Astrocyte (in vitro differentiated cells and primary cell): ENCODE measurements at regions not wholly inside any gene's neighbourhood (a gene's known extent, or its start where the extent isn't known, plus 50 kb on each side); places are given as distances from the start of the nearest gene placed in this dataset.
"Not testable (repeated sequence)": the region's sequence is repeated elsewhere in the genome, so short reads cannot be mapped to it uniquely, and the experiment has no call there.

Source experiments
- DNase-seq: peaks from one replicate; pipeline ENCODE4 v3.0.0-alpha.2; 2010; ENCODE audit warnings: low read depth
- FAIRE-seq: peaks from 2 replicates; lab custom pipeline; 2011; peaks lifted over from hg19 to GRCh38; lab: Jason Lieb, UNC
- H2AFZ ChIP-seq: 2 replicates; pipeline ENCODE4 v1.6.0; 2012; ENCODE audit warnings: low read depth, low read length, inconsistent platforms
- H3K27ac ChIP-seq: 2 replicates; pipeline ENCODE4 v1.5.1; 2011; ENCODE audit warnings: low read depth, low read length, inconsistent platforms
- H3K27me3 ChIP-seq: 2 replicates; pipeline ENCODE4 v1.6.0; 2011; ENCODE audit warnings: low read length, inconsistent platforms; ENCODE audit not compliant: insufficient read depth
- H3K36me3 ChIP-seq: 2 replicates; pipeline ENCODE4 v1.5.1; 2011; ENCODE audit warnings: low read length, inconsistent platforms; ENCODE audit not compliant: insufficient read depth
- H3K4me1 ChIP-seq: 2 replicates; pipeline ENCODE4 v1.5.1; 2011; ENCODE audit warnings: low read length, inconsistent platforms; ENCODE audit not compliant: insufficient read depth
- H3K4me2 ChIP-seq: 2 replicates; pipeline ENCODE4 v1.6.0; 2012; ENCODE audit warnings: low read length, inconsistent platforms
- H3K4me3 ChIP-seq: 2 replicates; pipeline ENCODE4 v1.5.1; 2011; ENCODE audit warnings: low read depth, mild to moderate bottlenecking, low read length, inconsistent platforms; ENCODE audit not compliant: insufficient read depth
- H3K79me2 ChIP-seq: 2 replicates; pipeline ENCODE4 v1.6.0; 2012; ENCODE audit warnings: mild to moderate bottlenecking, low read length, inconsistent platforms; ENCODE audit not compliant: insufficient read depth
- H3K9ac ChIP-seq: 2 replicates; pipeline ENCODE4 v1.6.0; 2012; ENCODE audit warnings: mild to moderate bottlenecking, low read length, inconsistent platforms
- H3K9me3 ChIP-seq: 2 replicates; pipeline ENCODE4 v1.5.1; 2012; ENCODE audit warnings: low read depth, mild to moderate bottlenecking, low read length, inconsistent platforms; ENCODE audit not compliant: insufficient read depth
- H4K20me1 ChIP-seq: 2 replicates; pipeline ENCODE4 v1.6.0; 2012; ENCODE audit warnings: low read length, inconsistent platforms; ENCODE audit not compliant: insufficient read depth
- H3K27ac Mint-ChIP-seq: one replicate; pipeline ENCODE4 v1.8.0; 2021; ENCODE audit warnings: mild to moderate bottlenecking, mixed read lengths; ENCODE audit not compliant: unreplicated experiment
- H3K27me3 Mint-ChIP-seq: one replicate; pipeline ENCODE4 v1.8.0; 2021; ENCODE audit warnings: low read depth, mixed read lengths; ENCODE audit not compliant: unreplicated experiment
- H3K36me3 Mint-ChIP-seq: one replicate; pipeline ENCODE4 v1.8.0; 2021; ENCODE audit warnings: low read depth, mixed read lengths; ENCODE audit not compliant: unreplicated experiment
- H3K4me1 Mint-ChIP-seq: one replicate; pipeline ENCODE4 v1.8.0; 2021; ENCODE audit warnings: low read depth, mixed read lengths; ENCODE audit not compliant: unreplicated experiment
- H3K4me3 Mint-ChIP-seq: one replicate; pipeline ENCODE4 v1.8.0; 2021; ENCODE audit warnings: mild to moderate bottlenecking, moderate library complexity, mixed read lengths; ENCODE audit not compliant: unreplicated experiment
- H3K9me3 Mint-ChIP-seq: one replicate; pipeline ENCODE4 v1.8.0; 2021; ENCODE audit warnings: mild to moderate bottlenecking, mixed read lengths; ENCODE audit not compliant: unreplicated experiment
- EZH2 ChIP-seq: IDR thresholded peaks from 2 replicates; pipeline ENCODE4 v1.6.1; 2012; ENCODE audit warnings: mild to moderate bottlenecking, low read length, inconsistent platforms; ENCODE audit not compliant: insufficient read depth
- TF ChIP-seq, protein P1 (sequence below): IDR thresholded peaks from 2 replicates; pipeline ENCODE4 v1.5.1; 2011; ENCODE audit warnings: low read depth, mild to moderate bottlenecking, inconsistent platforms, low read length, moderate library complexity; ENCODE audit not compliant: insufficient read depth

GRCh38 chr6:934686-935085 lies 241.7 kb upstream of the EXOC2 start:
- H3K9me3 Mint-ChIP-seq = peaks cover 3% of the 10 kb centered on the region
- Histone ChIP-seq H3K27me3 (no peaks in the 10 kb centered on the region), H3K4me1 (no peaks in the 10 kb centered on the region), H3K79me2 (no peaks in the 10 kb centered on the region), H4K20me1 (no peaks in the 10 kb centered on the region), H3K36me3 (no peaks in the 10 kb centered on the region), H3K9me3 (no peaks in the 10 kb centered on the region), H3K4me2 (no peak overlapping the region), H3K9ac (no peak overlapping the region), H3K4me3 (no peak overlapping the region), H2AFZ (no peak overlapping the region), H3K27ac (no peak overlapping the region)
- no peak for TF ChIP-seq EZH2
- TF ChIP-seq, protein P1, sequence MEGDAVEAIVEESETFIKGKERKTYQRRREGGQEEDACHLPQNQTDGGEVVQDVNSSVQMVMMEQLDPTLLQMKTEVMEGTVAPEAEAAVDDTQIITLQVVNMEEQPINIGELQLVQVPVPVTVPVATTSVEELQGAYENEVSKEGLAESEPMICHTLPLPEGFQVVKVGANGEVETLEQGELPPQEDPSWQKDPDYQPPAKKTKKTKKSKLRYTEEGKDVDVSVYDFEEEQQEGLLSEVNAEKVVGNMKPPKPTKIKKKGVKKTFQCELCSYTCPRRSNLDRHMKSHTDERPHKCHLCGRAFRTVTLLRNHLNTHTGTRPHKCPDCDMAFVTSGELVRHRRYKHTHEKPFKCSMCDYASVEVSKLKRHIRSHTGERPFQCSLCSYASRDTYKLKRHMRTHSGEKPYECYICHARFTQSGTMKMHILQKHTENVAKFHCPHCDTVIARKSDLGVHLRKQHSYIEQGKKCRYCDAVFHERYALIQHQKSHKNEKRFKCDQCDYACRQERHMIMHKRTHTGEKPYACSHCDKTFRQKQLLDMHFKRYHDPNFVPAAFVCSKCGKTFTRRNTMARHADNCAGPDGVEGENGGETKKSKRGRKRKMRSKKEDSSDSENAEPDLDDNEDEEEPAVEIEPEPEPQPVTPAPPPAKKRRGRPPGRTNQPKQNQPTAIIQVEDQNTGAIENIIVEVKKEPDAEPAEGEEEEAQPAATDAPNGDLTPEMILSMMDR = no peak
- no peak overlapping the region for H3K27ac Mint-ChIP-seq
- no peak overlapping the region for H3K4me3 Mint-ChIP-seq
- H3K27me3 Mint-ChIP-seq = peaks cover 61% of the 10 kb centered on the region
- FAIRE-seq (no peak), DNase-seq (no peak)
- no peaks in the 10 kb centered on the region for H3K36me3 Mint-ChIP-seq
- H3K4me1 Mint-ChIP-seq = no peaks in the 10 kb centered on the region

- peaks cover 37% of the 10 kb centered on the region for H3K27me3 Mint-ChIP-seq
- H3K4me3 Mint-ChIP-seq, H3K4me1 Mint-ChIP-seq, H3K9me3 ChIP-seq, H3K9me3 Mint-ChIP-seq, H3K4me1 ChIP-seq, H3K4me2 ChIP-seq, H3K36me3 ChIP-seq, H3K27ac Mint-ChIP-seq, DNase-seq, H3K9ac ChIP-seq, H3K79me2 ChIP-seq, FAIRE-seq, H2AFZ ChIP-seq, H3K27me3 ChIP-seq, H3K36me3 Mint-ChIP-seq, H3K27ac ChIP-seq, H4K20me1 ChIP-seq, H3K4me3 ChIP-seq: not testable (repeated sequence)
Measured at GRCh38 chr6:931919-932318, 239.0 kb upstream of the EXOC2 start.

- Histone ChIP-seq H2AFZ (no peak overlapping the region), H3K36me3 (no peaks in the 10 kb centered on the region), H4K20me1 (no peaks in the 10 kb centered on the region), H3K27me3 (peaks cover 3% of the 10 kb centered on the region), H3K4me3 (no peak overlapping the region), H3K27ac (no peak overlapping the region), H3K79me2 (no peaks in the 10 kb centered on the region), H3K9ac (no peak overlapping the region), H3K4me1 (no peaks in the 10 kb centered on the region), H3K4me2 (no peak overlapping the region), H3K9me3 (peaks cover 6% of the 10 kb centered on the region)
- DNase-seq = no peak
- no peak overlapping the region for H3K27ac Mint-ChIP-seq
- no peak for TF ChIP-seq EZH2
- TF ChIP-seq, protein P1 = no peak
- H3K27me3 Mint-ChIP-seq = peaks cover 34% of the 10 kb centered on the region
- H3K36me3 Mint-ChIP-seq = no peaks in the 10 kb centered on the region
- FAIRE-seq = no peak
- no peak overlapping the region for H3K4me3 Mint-ChIP-seq
- H3K9me3 Mint-ChIP-seq = peaks cover 14% of the 10 kb centered on the region
- no peaks in the 10 kb centered on the region for H3K4me1 Mint-ChIP-seq
Measured at GRCh38 chr6:927157-927556, 234.2 kb upstream of the EXOC2 start.
